OCI-LY7 (cell line): ENCODE measurements at regions not wholly inside any gene's neighbourhood (a gene's known extent, or its start where the extent isn't known, plus 50 kb on each side); places are given as distances from the start of the nearest gene placed in this dataset.

Source experiments
- EZH2phosphoT487 ChIP-seq: fragments of 200-600 bp; sonication (generic); IDR thresholded peaks from 2 replicates; pipeline ENCODE4 v1.6.1; 2018; ENCODE audit warnings: low read depth, borderline replicate concordance, mild to moderate bottlenecking, mixed run types, antibody characterized with exemption, low read length, moderate library complexity, mixed read lengths
- TF ChIP-seq, protein P1 (sequence below): fragments of 200-600 bp; sonication (generic); conservative IDR thresholded peaks from 2 replicates; pipeline ENCODE4 v1.5.1; 2014; ENCODE audit warnings: mild to moderate bottlenecking, antibody characterized with exemption, low read length, moderate library complexity, mixed read lengths

DNA sequence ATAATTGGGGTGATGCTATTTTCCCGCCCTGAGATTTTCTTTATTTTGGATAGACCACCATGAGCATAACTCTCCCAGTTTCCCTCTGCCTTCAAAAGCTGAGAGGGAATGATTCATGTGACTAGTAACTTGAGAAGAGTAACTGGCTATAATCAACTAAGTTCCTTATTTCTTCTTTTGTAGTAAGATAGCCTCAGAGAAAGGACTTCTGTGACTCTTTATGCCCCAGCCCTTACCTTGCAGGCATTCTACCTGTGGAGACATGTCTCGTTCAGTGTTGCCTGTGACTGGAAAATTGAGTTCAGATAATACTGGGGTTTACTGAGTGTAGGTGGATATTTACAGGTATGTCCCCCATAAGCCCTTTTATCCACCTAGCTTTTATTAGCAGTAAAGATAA lies 715.4 kb upstream of the HS3ST1 start:
- TF ChIP-seq, protein P1, sequence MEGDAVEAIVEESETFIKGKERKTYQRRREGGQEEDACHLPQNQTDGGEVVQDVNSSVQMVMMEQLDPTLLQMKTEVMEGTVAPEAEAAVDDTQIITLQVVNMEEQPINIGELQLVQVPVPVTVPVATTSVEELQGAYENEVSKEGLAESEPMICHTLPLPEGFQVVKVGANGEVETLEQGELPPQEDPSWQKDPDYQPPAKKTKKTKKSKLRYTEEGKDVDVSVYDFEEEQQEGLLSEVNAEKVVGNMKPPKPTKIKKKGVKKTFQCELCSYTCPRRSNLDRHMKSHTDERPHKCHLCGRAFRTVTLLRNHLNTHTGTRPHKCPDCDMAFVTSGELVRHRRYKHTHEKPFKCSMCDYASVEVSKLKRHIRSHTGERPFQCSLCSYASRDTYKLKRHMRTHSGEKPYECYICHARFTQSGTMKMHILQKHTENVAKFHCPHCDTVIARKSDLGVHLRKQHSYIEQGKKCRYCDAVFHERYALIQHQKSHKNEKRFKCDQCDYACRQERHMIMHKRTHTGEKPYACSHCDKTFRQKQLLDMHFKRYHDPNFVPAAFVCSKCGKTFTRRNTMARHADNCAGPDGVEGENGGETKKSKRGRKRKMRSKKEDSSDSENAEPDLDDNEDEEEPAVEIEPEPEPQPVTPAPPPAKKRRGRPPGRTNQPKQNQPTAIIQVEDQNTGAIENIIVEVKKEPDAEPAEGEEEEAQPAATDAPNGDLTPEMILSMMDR = no peak
- TF ChIP-seq EZH2phosphoT487 = no peak
